K562 (cell line): ENCODE measurements at regions not wholly inside any gene's neighbourhood (a gene's known extent, or its start where the extent isn't known, plus 50 kb on each side); places are given as distances from the start of the nearest gene placed in this dataset.

Source experiments
- ATAC-seq: fragments of 200-7000 bp; cut with Tn5 transposase; 3 replicates; pipeline ENCODE4 v1.9.1; 2020; ENCODE audit warnings: moderate library complexity
- BruUV-seq: library from RNA; stranded (reverse); fragments of 400-500 nt; replicated peaks from 2 replicates; lab custom pipeline; 2021; lab: Mats Ljungman, UMichigan
- CTCF ChIA-PET: fragments of 300-600 bp; formaldehyde crosslinking; extraction: SDS; loops from one replicate; lab custom pipeline; 2021; ENCODE audit warnings: low intra/inter-chr PET ratio; lab: Yijun Ruan, JAX
- POLR2A ChIA-PET: fragments of 300-600, 350-650 bp; sonication (Branson Sonifier 250); formaldehyde crosslinking; extraction: SDS; loops from one replicate; lab custom pipeline; 2021; ENCODE audit warnings: antibody characterized with exemption, inconsistent platforms; lab: Yijun Ruan, JAX
- DNase-seq, 4 experiments: peaks; one replicate each; pipeline versions ENCODE4 v3.0.0 to v3.0.0-alpha.2; 2011 to 2018; ENCODE audit warnings: low spot score in 3 of 4, mixed read lengths in 3 of 4; ENCODE audit errors: extremely low read depth in 1 of 4
- FAIRE-seq: peaks from 2 replicates; lab custom pipeline; 2011; peaks lifted over from hg19 to GRCh38; lab: Jason Lieb, UNC
- H2AFZ ChIP-seq: 2 replicates; pipeline ENCODE4 v1.6.0; 2011; ENCODE audit warnings: low read depth, low read length, control low read depth, inconsistent platforms
- H3K27ac ChIP-seq: fragments of 200-600 bp; 3 replicates; pipeline ENCODE4 v1.8.0; 2011; ENCODE audit warnings: low read depth, mild to moderate bottlenecking, control low read depth, inconsistent platforms, low read length, moderate library complexity, mixed read lengths; ENCODE audit errors: extremely low read depth
- H3K27me3 ChIP-seq, 2 experiments: fragments of 300-600 bp in 1 of 2; 2 replicates in 1 of 2; 3 replicates in 1 of 2; pipeline versions ENCODE4 v1.6.0 to v1.8.0; 2011; ENCODE audit warnings: inconsistent platforms in 2 of 2, low read length in 2 of 2, mild to moderate bottlenecking in 1 of 2, mixed read lengths in 1 of 2, moderate library complexity in 1 of 2; ENCODE audit not compliant: control insufficient read depth in 2 of 2, insufficient read depth in 2 of 2
- H3K36me3 ChIP-seq: fragments of 300-600 bp; 3 replicates; pipeline ENCODE4 v1.8.0; 2011; ENCODE audit warnings: mild to moderate bottlenecking, low read length, inconsistent platforms; ENCODE audit not compliant: control insufficient read depth, insufficient read depth
- H3K4me1 ChIP-seq, 2 experiments: fragments of 200-600 bp in 1 of 2; replicated peaks in 1 of 2; 2 replicates in 1 of 2; 3 replicates in 1 of 2; pipeline versions ENCODE4 v1.5.1 to v1.8.0; 2011; ENCODE audit warnings: inconsistent platforms in 2 of 2, low read length in 2 of 2, mild to moderate bottlenecking in 1 of 2, mixed read lengths in 1 of 2, moderate library complexity in 1 of 2; ENCODE audit not compliant: control insufficient read depth in 2 of 2, insufficient read depth in 2 of 2
- H3K4me2 ChIP-seq: 2 replicates; pipeline ENCODE4 v1.6.1; 2011; ENCODE audit warnings: low read length, control low read depth, inconsistent platforms, mixed read lengths; ENCODE audit not compliant: insufficient read depth
- H3K4me3 ChIP-seq: fragments of 200-600 bp; sonication (generic), shearing (Covaris generic); 2 replicates; pipeline ENCODE4 v1.5.1; 2016; ENCODE audit warnings: control low read depth, inconsistent platforms
- H3K79me2 ChIP-seq: fragments of 200-600 bp; 3 replicates; pipeline ENCODE4 v1.8.0; 2011; ENCODE audit warnings: low read length, inconsistent platforms; ENCODE audit not compliant: control insufficient read depth, insufficient read depth
- H3K9ac ChIP-seq, 2 experiments: 2 replicates each; pipeline versions ENCODE4 v1.6.0 to v1.6.1; 2011; ENCODE audit warnings: low read depth in 2 of 2, low read length in 2 of 2, control low read depth in 1 of 2, inconsistent platforms in 1 of 2, mild to moderate bottlenecking in 1 of 2, mixed read lengths in 1 of 2; ENCODE audit not compliant: insufficient read depth in 1 of 2
- H3K9me1 ChIP-seq: one replicate; pipeline ENCODE4 v1.6.0; 2011; ENCODE audit warnings: inconsistent platforms, mild to moderate bottlenecking, low read length, moderate library complexity; ENCODE audit not compliant: control insufficient read depth, insufficient read depth
- H3K9me3 ChIP-seq: replicated peaks from 2 replicates; pipeline ENCODE4 v1.5.1; 2011; ENCODE audit warnings: low read depth, low read length, inconsistent platforms; ENCODE audit not compliant: control insufficient read depth, insufficient read depth
- H4K20me1 ChIP-seq: replicated peaks from 2 replicates; pipeline ENCODE4 v1.6.1; 2011; ENCODE audit warnings: low read length, inconsistent platforms, mixed read lengths; ENCODE audit not compliant: control insufficient read depth, insufficient read depth
- ARID3B ChIP-seq: fragments of 250-450 bp; sonication (Bioruptor Pico); IDR thresholded peaks from 2 replicates; pipeline ENCODE4 v1.4.0; 2020; ENCODE audit warnings: borderline replicate concordance
- CCAR2 ChIP-seq: fragments of 200-400 bp; formaldehyde crosslinking; IDR thresholded peaks from 2 replicates; pipeline ENCODE4 v1.6.1; 2017; ENCODE audit warnings: mild to moderate bottlenecking, low read depth, low read length
- E2F5 ChIP-seq: sonication (generic); formaldehyde crosslinking; IDR thresholded peaks from 2 replicates; pipeline ENCODE4 v1.8.0; 2022; ENCODE audit warnings: mild to moderate bottlenecking, missing genetic modification reagents
- GTF2E2 ChIP-seq: fragments of 200-800 bp; sonication (Bioruptor generic); IDR thresholded peaks from 2 replicates; pipeline ENCODE4 v1.6.1; 2016; ENCODE audit warnings: missing genetic modification characterization, missing compliant biosample characterization
- RBFOX2 ChIP-seq: fragments of 200-400 bp; formaldehyde crosslinking; IDR thresholded peaks from 2 replicates; pipeline ENCODE4 v1.6.1; 2017; ENCODE audit warnings: low read depth, mild to moderate bottlenecking, low read length, moderate library complexity
- SMARCB1 ChIP-seq: IDR thresholded peaks from 2 replicates; pipeline ENCODE4 v1.6.1; 2011; ENCODE audit warnings: improper control_type of control experiment, low read depth; ENCODE audit not compliant: insufficient read length
- ZNF316 ChIP-seq: fragments of 450-650 bp; IDR thresholded peaks from 2 replicates; pipeline ENCODE4 v1.6.1; 2016
- ZNF695 ChIP-seq: fragments of 450-650 bp; formaldehyde crosslinking; IDR thresholded peaks from 2 replicates; pipeline ENCODE4 v1.4.0; 2020; ENCODE audit warnings: mild to moderate bottlenecking, moderate library complexity
- WGBS: fragments of 100-300 bp; shearing (Covaris generic); methylation state at CpG from one replicate; pipeline ENCODE4 v1.1.6; 2016; ENCODE audit warnings: low coverage, mixed read lengths; ENCODE audit not compliant: insufficient coverage; ENCODE audit errors: missing lambda C conversion rate; 5-methylcytosine and 5-hydroxymethylcytosine counted together
- in situ Hi-C: fragments of 300-500 bp; cut with MboI; formaldehyde crosslinking; loops from 4 replicates; pipeline ENCODE4 v1.15.0; 2018; ENCODE audit warnings: inconsistent platforms, mixed read lengths
- intact Hi-C: fragments of 100-400 bp; cut with micrococcal nuclease; formaldehyde crosslinking; loops from 2 replicates; pipeline ENCODE4 v1.14.2; 2022
- TF ChIP-seq, protein P1 (sequence below): fragments of 150-350 bp; conservative IDR thresholded peaks from 2 replicates; pipeline ENCODE4 v1.6.1; 2014; ENCODE audit warnings: low read length
- TF ChIP-seq, protein P2 (sequence below): sonication (generic); formaldehyde crosslinking; IDR thresholded peaks from 2 replicates; pipeline ENCODE4 v1.8.1; 2023; ENCODE audit warnings: mild to moderate bottlenecking, missing genetic modification reagents

GRCh38 chr17:71986886-71987285 lies 133.9 kb upstream of the SOX9 start:
- H3K9me1 ChIP-seq = no peaks in the 10 kb centered on the region
- CTCF ChIA-PET = no interaction called here
- intact Hi-C loops (no loop called here), in situ Hi-C loops (no loop called here)
- H3K79me2 ChIP-seq = no peaks in the 10 kb centered on the region
- WGBS = 0% methylated on average over 1 of the region's 1 CpG
- POLR2A ChIA-PET = no interaction called here
- DNase-seq (no peak), ATAC-seq (no peak), FAIRE-seq (no peak)
- no peak overlapping the region for H3K9ac ChIP-seq
- H3K4me3 ChIP-seq = no peak overlapping the region
- BruUV-seq = no TSS peak
- TF ChIP-seq, protein P1, sequence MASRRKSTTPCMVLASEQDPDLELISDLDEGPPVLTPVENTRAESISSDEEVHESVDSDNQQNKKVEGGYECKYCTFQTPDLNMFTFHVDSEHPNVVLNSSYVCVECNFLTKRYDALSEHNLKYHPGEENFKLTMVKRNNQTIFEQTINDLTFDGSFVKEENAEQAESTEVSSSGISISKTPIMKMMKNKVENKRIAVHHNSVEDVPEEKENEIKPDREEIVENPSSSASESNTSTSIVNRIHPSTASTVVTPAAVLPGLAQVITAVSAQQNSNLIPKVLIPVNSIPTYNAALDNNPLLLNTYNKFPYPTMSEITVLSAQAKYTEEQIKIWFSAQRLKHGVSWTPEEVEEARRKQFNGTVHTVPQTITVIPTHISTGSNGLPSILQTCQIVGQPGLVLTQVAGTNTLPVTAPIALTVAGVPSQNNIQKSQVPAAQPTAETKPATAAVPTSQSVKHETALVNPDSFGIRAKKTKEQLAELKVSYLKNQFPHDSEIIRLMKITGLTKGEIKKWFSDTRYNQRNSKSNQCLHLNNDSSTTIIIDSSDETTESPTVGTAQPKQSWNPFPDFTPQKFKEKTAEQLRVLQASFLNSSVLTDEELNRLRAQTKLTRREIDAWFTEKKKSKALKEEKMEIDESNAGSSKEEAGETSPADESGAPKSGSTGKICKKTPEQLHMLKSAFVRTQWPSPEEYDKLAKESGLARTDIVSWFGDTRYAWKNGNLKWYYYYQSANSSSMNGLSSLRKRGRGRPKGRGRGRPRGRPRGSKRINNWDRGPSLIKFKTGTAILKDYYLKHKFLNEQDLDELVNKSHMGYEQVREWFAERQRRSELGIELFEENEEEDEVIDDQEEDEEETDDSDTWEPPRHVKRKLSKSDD = no peak
- TF ChIP-seq, protein P2, sequence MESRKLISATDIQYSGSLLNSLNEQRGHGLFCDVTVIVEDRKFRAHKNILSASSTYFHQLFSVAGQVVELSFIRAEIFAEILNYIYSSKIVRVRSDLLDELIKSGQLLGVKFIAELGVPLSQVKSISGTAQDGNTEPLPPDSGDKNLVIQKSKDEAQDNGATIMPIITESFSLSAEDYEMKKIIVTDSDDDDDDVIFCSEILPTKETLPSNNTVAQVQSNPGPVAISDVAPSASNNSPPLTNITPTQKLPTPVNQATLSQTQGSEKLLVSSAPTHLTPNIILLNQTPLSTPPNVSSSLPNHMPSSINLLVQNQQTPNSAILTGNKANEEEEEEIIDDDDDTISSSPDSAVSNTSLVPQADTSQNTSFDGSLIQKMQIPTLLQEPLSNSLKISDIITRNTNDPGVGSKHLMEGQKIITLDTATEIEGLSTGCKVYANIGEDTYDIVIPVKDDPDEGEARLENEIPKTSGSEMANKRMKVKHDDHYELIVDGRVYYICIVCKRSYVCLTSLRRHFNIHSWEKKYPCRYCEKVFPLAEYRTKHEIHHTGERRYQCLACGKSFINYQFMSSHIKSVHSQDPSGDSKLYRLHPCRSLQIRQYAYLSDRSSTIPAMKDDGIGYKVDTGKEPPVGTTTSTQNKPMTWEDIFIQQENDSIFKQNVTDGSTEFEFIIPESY = no peak
- no peak for TF ChIP-seq E2F5 (CRISPR knock-in tag)
- no peak for TF ChIP-seq GTF2E2 (tag)
- TF ChIP-seq ARID3B = no peak
- TF ChIP-seq ZNF695 = no peak
- no peak for TF ChIP-seq RBFOX2
- TF ChIP-seq ZNF316 = no peak
- TF ChIP-seq CCAR2 = no peak
- no peak for TF ChIP-seq SMARCB1
- no peak overlapping the region for H3K27ac ChIP-seq
- no peaks in the 10 kb centered on the region for H3K27me3 ChIP-seq
- no peaks in the 10 kb centered on the region for H4K20me1 ChIP-seq
- no peaks in the 10 kb centered on the region for H3K36me3 ChIP-seq
- no peaks in the 10 kb centered on the region for H3K9me3 ChIP-seq
- no peak overlapping the region for H2AFZ ChIP-seq
- H3K4me1 ChIP-seq = no peaks in the 10 kb centered on the region
- H3K4me2 ChIP-seq = no peak overlapping the region
